ENCODE measurements at regions not wholly inside any gene's neighbourhood (a gene's known extent, or its start where the extent isn't known, plus 50 kb on each side); places are given as distances from the start of the nearest gene placed in this dataset.
"Not testable (repeated sequence)": the region's sequence is repeated elsewhere in the genome, so short reads cannot be mapped to it uniquely, and the experiment has no call there.

GRCh38 chr1:91207691-91208090 lies 185.9 kb upstream of the ZNF644 start:
- H3K27ac Mint-ChIP-seq, H3K9me3 Mint-ChIP-seq, H3K4me1 Mint-ChIP-seq, H3K27me3 Mint-ChIP-seq, H3K4me3 Mint-ChIP-seq, H3K36me3 Mint-ChIP-seq: not testable (repeated sequence)

GRCh38 chr1:91204150-91204549 lies 182.3 kb upstream of the ZNF644 start:
- H3K27ac Mint-ChIP-seq, H3K9me3 Mint-ChIP-seq, H3K36me3 Mint-ChIP-seq, H3K4me3 Mint-ChIP-seq, H3K4me1 Mint-ChIP-seq: not testable (repeated sequence)
- peaks cover 17% of the 10 kb centered on the region for H3K27me3 Mint-ChIP-seq

- H3K27ac Mint-ChIP-seq, result no peak overlapping the region
- peaks cover 15% of the 10 kb centered on the region for H3K27me3 Mint-ChIP-seq
- no peaks in the 10 kb centered on the region for H3K36me3 Mint-ChIP-seq
- H3K4me3 Mint-ChIP-seq, result no peak overlapping the region
- no peaks in the 10 kb centered on the region for H3K9me3 Mint-ChIP-seq
- H3K4me1 Mint-ChIP-seq, result no peaks in the 10 kb centered on the region
These were observed 179.9 kb upstream of the ZNF644 start for GRCh38 chr1:91201694-91202093.

GRCh38 chr1:91201176-91201575 lies 179.3 kb upstream of the ZNF644 start:
- no peaks in the 10 kb centered on the region for H3K9me3 Mint-ChIP-seq
- H3K4me3 Mint-ChIP-seq, result no peak overlapping the region
- no peak overlapping the region for H3K27ac Mint-ChIP-seq
- H3K4me1 Mint-ChIP-seq, result no peaks in the 10 kb centered on the region
- peaks cover 16% of the 10 kb centered on the region for H3K27me3 Mint-ChIP-seq
- H3K36me3 Mint-ChIP-seq, result no peaks in the 10 kb centered on the region

GRCh38 chr1:91200675-91201074 lies 178.8 kb upstream of the ZNF644 start:
- H3K27ac Mint-ChIP-seq, result no peak overlapping the region
- H3K9me3 Mint-ChIP-seq, result no peaks in the 10 kb centered on the region
- H3K27me3 Mint-ChIP-seq, result peaks cover 19% of the 10 kb centered on the region
- H3K4me1 Mint-ChIP-seq, result no peaks in the 10 kb centered on the region
- H3K36me3 Mint-ChIP-seq, result no peaks in the 10 kb centered on the region
- no peak overlapping the region for H3K4me3 Mint-ChIP-seq

GRCh38 chr1:91199988-91200387 lies 178.2 kb upstream of the ZNF644 start:
- Mint-ChIP-seq H3K4me3 (no peak overlapping the region), H3K4me1 (no peaks in the 10 kb centered on the region), H3K36me3 (no peaks in the 10 kb centered on the region), H3K27ac (no peak overlapping the region), H3K9me3 (no peaks in the 10 kb centered on the region), H3K27me3 (peaks cover 20% of the 10 kb centered on the region)

- Mint-ChIP-seq H3K4me1 (no peaks in the 10 kb centered on the region), H3K27me3 (peaks cover 16% of the 10 kb centered on the region), H3K27ac (no peak overlapping the region), H3K36me3 (no peaks in the 10 kb centered on the region), H3K4me3 (no peak overlapping the region), H3K9me3 (peaks cover 6% of the 10 kb centered on the region)
These were observed 169.2 kb upstream of the ZNF644 start for GRCh38 chr1:91190996-91191395.

- H3K4me3 Mint-ChIP-seq, result no peak overlapping the region
- H3K27ac Mint-ChIP-seq, result no peak overlapping the region
- peaks cover 2% of the 10 kb centered on the region for H3K36me3 Mint-ChIP-seq
- peaks cover 18% of the 10 kb centered on the region for H3K27me3 Mint-ChIP-seq
- no peaks in the 10 kb centered on the region for H3K4me1 Mint-ChIP-seq
- H3K9me3 Mint-ChIP-seq, result peaks cover 17% of the 10 kb centered on the region
These were observed 167.3 kb upstream of the ZNF644 start for GRCh38 chr1:91189096-91189495.

GRCh38 chr1:91182807-91183206 lies 161.0 kb upstream of the ZNF644 start:
- Mint-ChIP-seq H3K27me3 (peaks cover 10% of the 10 kb centered on the region), H3K9me3 (peaks cover 17% of the 10 kb centered on the region)
- not testable (repeated sequence) for H3K4me3 Mint-ChIP-seq, H3K4me1 Mint-ChIP-seq, H3K36me3 Mint-ChIP-seq, H3K27ac Mint-ChIP-seq

- Mint-ChIP-seq H3K36me3 (no peaks in the 10 kb centered on the region), H3K4me3 (no peak overlapping the region), H3K27ac (no peak overlapping the region), H3K27me3 (peaks cover 22% of the 10 kb centered on the region), H3K9me3 (no peaks in the 10 kb centered on the region), H3K4me1 (no peaks in the 10 kb centered on the region)
These were observed 154.4 kb upstream of the ZNF644 start for GRCh38 chr1:91176250-91176649.

- H3K4me3 Mint-ChIP-seq, result no peak overlapping the region
- no peaks in the 10 kb centered on the region for H3K9me3 Mint-ChIP-seq
- peaks cover 21% of the 10 kb centered on the region for H3K27me3 Mint-ChIP-seq
These were observed 152.9 kb upstream of the ZNF644 start for GRCh38 chr1:91174734-91175133.

GRCh38 chr1:91173346-91173890 lies 151.6 kb upstream of the ZNF644 start:
- no peak overlapping the region for H3K4me3 Mint-ChIP-seq
- no peaks in the 10 kb centered on the region for H3K9me3 Mint-ChIP-seq
- no peak overlapping the region for H3K27ac Mint-ChIP-seq
- no peaks in the 10 kb centered on the region for H3K4me1 Mint-ChIP-seq
- no peaks in the 10 kb centered on the region for H3K36me3 Mint-ChIP-seq
- peaks cover 21% of the 10 kb centered on the region for H3K27me3 Mint-ChIP-seq

More at GRCh38 chr1:91174734-91175133, 152.9 kb upstream of the ZNF644 start:
- Mint-ChIP-seq H3K4me1 (no peaks in the 10 kb centered on the region), H3K36me3 (no peaks in the 10 kb centered on the region), H3K27ac (no peak overlapping the region)

- H3K4me1 Mint-ChIP-seq, result no peaks in the 10 kb centered on the region
- H3K27ac Mint-ChIP-seq, result no peak overlapping the region
- no peaks in the 10 kb centered on the region for H3K36me3 Mint-ChIP-seq
- no peaks in the 10 kb centered on the region for H3K9me3 Mint-ChIP-seq
- H3K27me3 Mint-ChIP-seq, result peaks cover 21% of the 10 kb centered on the region
- H3K4me3 Mint-ChIP-seq, result no peak overlapping the region
These were observed 150.7 kb upstream of the ZNF644 start for GRCh38 chr1:91172541-91172940.

GRCh38 chr1:91171898-91172297 lies 150.1 kb upstream of the ZNF644 start:
- Mint-ChIP-seq H3K27ac (no peak overlapping the region), H3K4me3 (no peak overlapping the region), H3K4me1 (no peaks in the 10 kb centered on the region), H3K27me3 (peaks cover 15% of the 10 kb centered on the region), H3K9me3 (no peaks in the 10 kb centered on the region), H3K36me3 (no peaks in the 10 kb centered on the region)

- H3K36me3 Mint-ChIP-seq, result no peaks in the 10 kb centered on the region
- H3K4me1 Mint-ChIP-seq, result no peaks in the 10 kb centered on the region
- H3K9me3 Mint-ChIP-seq, result no peaks in the 10 kb centered on the region
- H3K27me3 Mint-ChIP-seq, result peaks cover 10% of the 10 kb centered on the region
- no peak overlapping the region for H3K4me3 Mint-ChIP-seq
- H3K27ac Mint-ChIP-seq, result no peak overlapping the region
These were observed 148.7 kb upstream of the ZNF644 start for GRCh38 chr1:91170571-91170970.

- Mint-ChIP-seq H3K27me3 (no peaks in the 10 kb centered on the region), H3K27ac (no peak overlapping the region), H3K4me1 (no peaks in the 10 kb centered on the region), H3K4me3 (no peak overlapping the region), H3K9me3 (no peaks in the 10 kb centered on the region), H3K36me3 (no peaks in the 10 kb centered on the region)
These were observed 144.4 kb upstream of the ZNF644 start for GRCh38 chr1:91166106-91166712.

- H3K9me3 Mint-ChIP-seq, result no peaks in the 10 kb centered on the region
- no peak overlapping the region for H3K27ac Mint-ChIP-seq
- no peaks in the 10 kb centered on the region for H3K4me1 Mint-ChIP-seq
- no peak overlapping the region for H3K4me3 Mint-ChIP-seq
- H3K36me3 Mint-ChIP-seq, result no peaks in the 10 kb centered on the region
- H3K27me3 Mint-ChIP-seq, result no peaks in the 10 kb centered on the region
These were observed 143.3 kb upstream of the ZNF644 start for GRCh38 chr1:91165033-91165654.

All from activated naive CD4-positive, alpha-beta T cell treated with anti-CD3 and anti-CD28 coated beads, Interleukin-2, amount 50 U/mL, for 24 hours (primary cell).